Stomach smooth muscle (tissue), 2 donors: ENCODE measurements at regions not wholly inside any gene's neighbourhood (a gene's known extent, or its start where the extent isn't known, plus 50 kb on each side); places are given as distances from the start of the nearest gene placed in this dataset.

Experiments used
- H3K27ac ChIP-seq: one replicate; pipeline ENCODE4 v1.7.0; 2013; ENCODE audit warnings: mild to moderate bottlenecking, low read length, inconsistent platforms
- H3K27me3 ChIP-seq, 2 donors: one replicate each; pipeline ENCODE4 v1.7.0; 2013; ENCODE audit warnings: low read length in 2 of 2; ENCODE audit not compliant: insufficient read depth in 2 of 2, control insufficient read depth in 1 of 2
- H3K36me3 ChIP-seq, 2 donors: one replicate each; pipeline ENCODE4 v1.7.0; 2013; ENCODE audit warnings: low read length in 2 of 2; ENCODE audit not compliant: control insufficient read depth in 2 of 2, insufficient read depth in 2 of 2
- H3K4me1 ChIP-seq: one replicate; pipeline ENCODE4 v1.7.0; 2013; ENCODE audit warnings: low read length; ENCODE audit not compliant: control insufficient read depth, insufficient read depth
- H3K4me3 ChIP-seq, 2 donors: one replicate each; pipeline ENCODE4 v1.7.0; 2013; ENCODE audit warnings: low read length in 2 of 2
- H3K9ac ChIP-seq, 2 donors: one replicate each; pipeline ENCODE4 v1.7.0; 2013; ENCODE audit warnings: low read length in 2 of 2, mild to moderate bottlenecking in 1 of 2
- H3K9me3 ChIP-seq, 2 donors: one replicate each; pipeline ENCODE4 v1.7.0; 2013; ENCODE audit warnings: low read length in 2 of 2; ENCODE audit not compliant: control insufficient read depth in 2 of 2
- donor health status: healthy.
- donor health status: Pancreatic carcinoma.

- H3K9me3 ChIP-seq, result no peaks in the 10 kb centered on the region
These were observed 260.0 kb upstream of the PLEKHG7 start for GRCh38 chr12:92442782-92443181.

DNA sequence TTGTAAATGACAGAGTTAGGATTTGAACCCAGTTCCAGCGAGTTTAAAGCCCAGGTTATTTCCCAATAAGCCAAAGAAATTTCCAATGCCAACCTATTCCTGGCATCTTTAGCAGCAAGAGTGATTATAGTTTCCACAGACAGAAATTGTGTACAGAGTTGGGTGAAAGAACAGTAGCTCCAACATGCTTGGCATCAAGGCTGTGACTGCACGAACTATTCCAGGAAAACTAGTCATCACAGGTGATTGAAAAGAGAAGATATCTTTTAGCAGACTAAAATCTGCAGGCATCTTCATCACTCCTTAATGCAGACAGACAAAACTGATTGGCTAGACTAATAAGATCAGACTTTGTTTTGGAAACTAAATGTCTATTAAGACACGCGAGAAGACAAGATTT, 262.7 kb upstream of the PLEKHG7 start:
- Histone ChIP-seq H3K9ac (no peak overlapping the region), H3K27ac (no peak overlapping the region), H3K9me3 (no peaks in the 10 kb centered on the region), H3K4me1 (peaks cover 4% of the 10 kb centered on the region), H3K4me3 (no peak overlapping the region), H3K27me3 (no peaks in the 10 kb centered on the region), H3K36me3 (no peaks in the 10 kb centered on the region)

More at GRCh38 chr12:92442782-92443181, 260.0 kb upstream of the PLEKHG7 start:
- H3K4me1 ChIP-seq, result peaks cover 7% of the 10 kb centered on the region
- no peaks in the 10 kb centered on the region for H3K27me3 ChIP-seq
- H3K36me3 ChIP-seq, result no peaks in the 10 kb centered on the region
- no peak overlapping the region for H3K27ac ChIP-seq
- H3K4me3 ChIP-seq, result no peak overlapping the region
- H3K9ac ChIP-seq, result no peak overlapping the region

DNA sequence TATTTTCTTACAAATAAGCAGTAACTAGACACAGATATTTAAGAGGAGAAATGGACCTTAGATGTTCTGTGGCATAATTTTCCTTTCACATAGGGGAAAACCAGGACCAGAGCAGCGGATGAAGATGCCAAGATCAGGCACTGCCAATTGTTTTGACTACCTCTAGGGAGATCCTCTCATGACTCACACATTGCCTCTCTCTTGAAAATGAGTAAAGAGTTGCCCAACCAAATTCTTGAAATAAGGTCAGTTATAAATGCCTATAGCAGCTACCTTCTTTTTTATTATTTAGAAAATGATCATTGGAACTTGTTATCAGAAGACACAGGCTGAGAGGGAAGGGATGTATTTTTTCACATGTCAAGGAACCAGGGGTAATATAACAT, 263.4 kb upstream of the PLEKHG7 start:
- H3K27ac ChIP-seq, result no peak overlapping the region

GRCh38 chr12:92438641-92439419, 264.0 kb upstream of the PLEKHG7 start:
- Histone ChIP-seq H3K27ac (no peak overlapping the region), H3K9ac (no peak overlapping the region), H3K4me3 (no peak overlapping the region), H3K9me3 (no peaks in the 10 kb centered on the region), H3K36me3 (no peaks in the 10 kb centered on the region), H3K27me3 (no peaks in the 10 kb centered on the region), H3K4me1 (peaks cover 4% of the 10 kb centered on the region)

More for the DNA sequence above, 263.4 kb upstream of the PLEKHG7 start:
- peaks cover 4% of the 10 kb centered on the region for H3K4me1 ChIP-seq
- H3K36me3 ChIP-seq, result no peaks in the 10 kb centered on the region
- no peaks in the 10 kb centered on the region for H3K9me3 ChIP-seq
- no peak overlapping the region for H3K9ac ChIP-seq
- no peaks in the 10 kb centered on the region for H3K27me3 ChIP-seq
- no peak overlapping the region for H3K4me3 ChIP-seq

- Histone ChIP-seq H3K27me3 (no peaks in the 10 kb centered on the region), H3K9me3 (no peaks in the 10 kb centered on the region), H3K9ac (no peak overlapping the region), H3K4me1 (peaks cover 4% of the 10 kb centered on the region), H3K4me3 (no peak overlapping the region), H3K36me3 (no peaks in the 10 kb centered on the region), H3K27ac (no peak overlapping the region)
These were observed 265.3 kb upstream of the PLEKHG7 start for GRCh38 chr12:92437452-92437851.

GRCh38 chr12:92436856-92437255, 265.9 kb upstream of the PLEKHG7 start:
- Histone ChIP-seq H3K27me3 (no peaks in the 10 kb centered on the region), H3K36me3 (no peaks in the 10 kb centered on the region), H3K9me3 (no peaks in the 10 kb centered on the region), H3K27ac (no peak overlapping the region), H3K4me3 (no peak overlapping the region), H3K4me1 (peaks cover 4% of the 10 kb centered on the region), H3K9ac (no peak overlapping the region)

DNA sequence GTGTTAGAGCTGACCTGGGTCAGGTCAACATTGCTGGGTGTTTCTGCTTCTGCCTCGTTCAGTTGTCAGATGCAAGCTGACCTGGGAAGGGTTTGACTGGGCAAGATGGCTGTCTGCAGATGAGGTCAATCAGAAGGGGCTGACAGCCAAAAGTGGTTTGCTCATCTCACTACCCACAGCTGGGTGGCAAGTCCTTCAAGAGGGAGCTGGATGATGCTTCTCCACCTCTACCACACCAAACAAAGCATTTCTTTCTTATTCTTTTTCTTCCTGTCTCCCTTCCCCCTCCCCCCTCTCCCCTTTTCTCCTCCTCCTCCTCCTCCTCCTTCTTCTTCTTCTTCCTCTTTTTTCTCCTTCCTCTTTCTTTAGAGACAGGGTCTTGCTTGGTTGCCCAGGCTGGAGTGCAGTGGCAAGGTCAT, 268.2 kb upstream of the PLEKHG7 start:
- Histone ChIP-seq H3K36me3 (no peaks in the 10 kb centered on the region), H3K27me3 (no peaks in the 10 kb centered on the region), H3K9me3 (no peaks in the 10 kb centered on the region), H3K27ac (no peak overlapping the region), H3K4me3 (no peak overlapping the region), H3K4me1 (peaks cover 4% of the 10 kb centered on the region), H3K9ac (no peak overlapping the region)

DNA sequence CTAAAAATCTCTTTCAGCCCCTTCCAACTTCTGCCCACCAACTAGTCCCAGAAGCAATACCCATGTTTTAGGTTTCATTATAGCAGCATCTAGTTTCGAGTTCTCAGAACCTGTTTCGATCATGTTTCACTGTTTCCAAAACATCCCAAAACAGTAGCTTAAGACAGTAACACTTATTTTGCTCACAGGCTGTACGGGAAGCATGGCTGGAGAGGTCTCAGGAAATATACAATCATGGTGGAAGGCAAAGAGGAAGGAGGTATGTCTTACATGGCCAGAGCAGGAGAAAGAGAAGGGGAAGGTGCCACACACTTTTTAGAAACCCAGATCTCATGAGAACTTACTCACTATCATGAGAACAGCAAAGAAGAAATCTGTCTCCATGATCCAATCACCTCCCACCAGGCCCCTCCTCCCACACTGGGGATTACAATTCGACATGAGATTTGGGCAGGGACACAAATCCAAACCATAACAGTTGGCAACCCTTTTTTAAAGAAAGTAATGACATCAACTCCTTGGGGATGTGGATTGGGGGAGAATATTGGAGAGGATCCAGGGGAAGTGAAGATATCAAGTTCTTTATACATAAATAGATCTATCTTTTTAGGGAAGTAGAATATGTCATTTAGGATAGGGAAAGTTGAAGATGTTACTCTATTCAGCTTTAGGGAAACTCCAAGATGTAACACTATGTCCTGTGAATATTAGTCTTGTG, 269.9 kb upstream of the PLEKHG7 start:
- H3K27ac ChIP-seq, result no peak overlapping the region
- H3K36me3 ChIP-seq, result no peaks in the 10 kb centered on the region
- no peaks in the 10 kb centered on the region for H3K9me3 ChIP-seq
- H3K4me1 ChIP-seq, result no peaks in the 10 kb centered on the region
- no peak overlapping the region for H3K4me3 ChIP-seq
- no peaks in the 10 kb centered on the region for H3K27me3 ChIP-seq
- no peak overlapping the region for H3K9ac ChIP-seq

DNA sequence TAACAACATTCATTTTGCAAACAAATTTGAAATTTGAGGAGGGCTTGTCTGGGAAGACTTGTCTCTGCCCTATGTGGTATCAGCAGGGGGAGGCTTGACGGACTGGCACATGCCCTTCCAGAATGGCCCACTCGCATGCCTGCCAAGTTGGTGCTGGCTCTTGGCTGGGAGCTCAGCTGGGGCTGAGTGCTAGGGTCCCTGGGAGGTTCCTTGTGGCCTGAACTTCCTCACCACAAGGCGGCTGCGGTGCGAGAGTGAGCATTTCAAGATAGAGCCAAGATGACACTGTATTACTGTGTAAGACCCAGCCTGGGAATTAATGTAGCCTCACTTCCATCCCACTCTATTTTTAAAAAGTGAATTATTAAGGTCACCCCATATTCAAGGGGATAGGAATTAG, 271.6 kb upstream of the PLEKHG7 start:
- no peak overlapping the region for H3K9ac ChIP-seq
- no peak overlapping the region for H3K27ac ChIP-seq
- no peak overlapping the region for H3K4me3 ChIP-seq
- H3K4me1 ChIP-seq, result no peaks in the 10 kb centered on the region
- no peaks in the 10 kb centered on the region for H3K36me3 ChIP-seq
- H3K9me3 ChIP-seq, result no peaks in the 10 kb centered on the region
- H3K27me3 ChIP-seq, result no peaks in the 10 kb centered on the region

DNA sequence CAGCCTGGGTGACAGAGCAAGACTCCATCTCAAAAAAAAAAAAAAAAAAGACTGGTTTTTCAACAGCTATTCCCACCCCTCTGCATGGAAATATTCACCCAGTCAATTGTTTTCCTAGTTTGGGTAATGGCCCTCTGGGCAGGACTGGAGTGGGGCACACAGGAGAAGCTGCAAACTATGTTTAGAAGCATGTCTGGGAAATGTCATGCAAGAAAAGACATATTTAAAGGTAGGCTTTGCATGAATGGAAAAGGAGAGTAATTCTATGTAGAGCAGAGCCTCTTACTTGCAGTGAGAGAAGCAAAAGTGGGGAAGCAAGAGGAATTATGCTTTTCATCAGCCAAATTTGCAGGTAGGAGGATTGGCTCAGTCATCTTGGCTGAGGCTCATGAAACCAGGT, 276.5 kb upstream of the PLEKHG7 start:
- Histone ChIP-seq H3K27ac (no peak overlapping the region), H3K9ac (no peak overlapping the region), H3K27me3 (no peaks in the 10 kb centered on the region), H3K4me1 (no peaks in the 10 kb centered on the region), H3K4me3 (no peak overlapping the region), H3K9me3 (no peaks in the 10 kb centered on the region), H3K36me3 (no peaks in the 10 kb centered on the region)

- H3K9me3 ChIP-seq, result no peaks in the 10 kb centered on the region
- H3K9ac ChIP-seq, result no peak overlapping the region
- H3K27me3 ChIP-seq, result no peaks in the 10 kb centered on the region
- H3K4me1 ChIP-seq, result no peaks in the 10 kb centered on the region
- H3K4me3 ChIP-seq, result no peak overlapping the region
- no peaks in the 10 kb centered on the region for H3K36me3 ChIP-seq
- no peak overlapping the region for H3K27ac ChIP-seq
These were observed 277.6 kb upstream of the PLEKHG7 start for GRCh38 chr12:92425165-92425564.
